Bronchial epithelial cell (primary cell): ENCODE measurements at regions not wholly inside any gene's neighbourhood (a gene's known extent, or its start where the extent isn't known, plus 50 kb on each side); places are given as distances from the start of the nearest gene placed in this dataset.
A peak's percentile ranks its signal among the peaks of the same experiment; 100 is the strongest.

Experiments
- DNase-seq: peaks from one replicate; pipeline ENCODE4 v3.0.0-alpha.2; 2010; ENCODE audit warnings: low read depth
- FAIRE-seq: peaks from 2 replicates; lab custom pipeline; 2011; peaks lifted over from hg19 to GRCh38; lab: Jason Lieb, UNC
- H3K27me3 ChIP-seq: 2 replicates; pipeline ENCODE4 v1.5.1; 2011; ENCODE audit warnings: low read length; ENCODE audit not compliant: control insufficient read depth, insufficient read depth
- H3K36me3 ChIP-seq: 2 replicates; pipeline ENCODE4 v1.5.1; 2011; ENCODE audit warnings: low read length; ENCODE audit not compliant: control insufficient read depth, insufficient read depth
- H3K4me3 ChIP-seq: 2 replicates; pipeline ENCODE4 v1.5.1; 2011; ENCODE audit warnings: mild to moderate bottlenecking, low read depth, low read length, control low read depth
- CTCF ChIP-seq: IDR thresholded peaks from 2 replicates; pipeline ENCODE4 v1.5.1; 2011; ENCODE audit warnings: mild to moderate bottlenecking, moderate library complexity, low read length, control low read depth, inconsistent platforms; ENCODE audit not compliant: insufficient read depth, severe bottlenecking

- DNase-seq (no peak), FAIRE-seq (no peak)
- H3K36me3 ChIP-seq: no peaks in the 10 kb centered on the region
- H3K4me3 ChIP-seq: no peak overlapping the region
- TF ChIP-seq CTCF: no peak
- no peaks in the 10 kb centered on the region for H3K27me3 ChIP-seq
Observed at GRCh38 chr14:99067141-99067920, 204.7 kb downstream of the BCL11B start.

- H3K36me3 ChIP-seq: no peaks in the 10 kb centered on the region
- FAIRE-seq (no peak), DNase-seq (no peak)
- TF ChIP-seq CTCF: no peak
- no peak overlapping the region for H3K4me3 ChIP-seq
- no peaks in the 10 kb centered on the region for H3K27me3 ChIP-seq
Observed at GRCh38 chr14:99067927-99068326, 204.1 kb downstream of the BCL11B start.

- DNase-seq (no peak), FAIRE-seq (no peak)
- TF ChIP-seq CTCF: no peak
- no peaks in the 10 kb centered on the region for H3K36me3 ChIP-seq
- no peaks in the 10 kb centered on the region for H3K27me3 ChIP-seq
- H3K4me3 ChIP-seq: no peak overlapping the region
Observed at GRCh38 chr14:99069946-99070345, 202.1 kb downstream of the BCL11B start.

- Histone ChIP-seq H3K4me3 (no peak overlapping the region), H3K27me3 (peaks cover 3% of the 10 kb centered on the region), H3K36me3 (no peaks in the 10 kb centered on the region)
- FAIRE-seq (peak; percentile 43), DNase-seq (no peak)
- no peak for TF ChIP-seq CTCF
Observed at GRCh38 chr14:99072433-99072832, 199.6 kb downstream of the BCL11B start.

GRCh38 chr14:99072956-99073355 lies 199.0 kb downstream of the BCL11B start:
- FAIRE-seq (peak; percentile 70), DNase-seq (no peak)
- TF ChIP-seq CTCF: no peak
- Histone ChIP-seq H3K36me3 (no peaks in the 10 kb centered on the region), H3K4me3 (no peak overlapping the region), H3K27me3 (peaks cover 3% of the 10 kb centered on the region)

GRCh38 chr14:99073431-99073830 lies 198.6 kb downstream of the BCL11B start:
- FAIRE-seq: peak; percentile 7
- Histone ChIP-seq H3K4me3 (no peak overlapping the region), H3K36me3 (no peaks in the 10 kb centered on the region), H3K27me3 (peaks cover 3% of the 10 kb centered on the region)
- no peak for DNase-seq
- no peak for TF ChIP-seq CTCF
